Astrocyte of the spinal cord (primary cell): ENCODE measurements at regions not wholly inside any gene's neighbourhood (a gene's known extent, or its start where the extent isn't known, plus 50 kb on each side); places are given as distances from the start of the nearest gene placed in this dataset.

ENCODE experiments used
- DNase-seq: peaks from one replicate; pipeline ENCODE4 v3.0.0; 2011; ENCODE audit warnings: low read depth, low spot score
- H3K4me3 ChIP-seq: 2 replicates; pipeline ENCODE4 v1.5.1; 2011; ENCODE audit warnings: low read depth, mild to moderate bottlenecking, low read length, moderate library complexity
- in situ Hi-C: cut with HindIII; loops from 2 replicates; pipeline ENCODE4 v1.10.0; 2017; ENCODE audit warnings: low sequenced_read_pairs
- TF ChIP-seq, protein P1 (sequence below): IDR thresholded peaks from 2 replicates; pipeline ENCODE4 v1.5.1; 2012; ENCODE audit warnings: low read depth, mild to moderate bottlenecking, low read length, inconsistent platforms

DNA sequence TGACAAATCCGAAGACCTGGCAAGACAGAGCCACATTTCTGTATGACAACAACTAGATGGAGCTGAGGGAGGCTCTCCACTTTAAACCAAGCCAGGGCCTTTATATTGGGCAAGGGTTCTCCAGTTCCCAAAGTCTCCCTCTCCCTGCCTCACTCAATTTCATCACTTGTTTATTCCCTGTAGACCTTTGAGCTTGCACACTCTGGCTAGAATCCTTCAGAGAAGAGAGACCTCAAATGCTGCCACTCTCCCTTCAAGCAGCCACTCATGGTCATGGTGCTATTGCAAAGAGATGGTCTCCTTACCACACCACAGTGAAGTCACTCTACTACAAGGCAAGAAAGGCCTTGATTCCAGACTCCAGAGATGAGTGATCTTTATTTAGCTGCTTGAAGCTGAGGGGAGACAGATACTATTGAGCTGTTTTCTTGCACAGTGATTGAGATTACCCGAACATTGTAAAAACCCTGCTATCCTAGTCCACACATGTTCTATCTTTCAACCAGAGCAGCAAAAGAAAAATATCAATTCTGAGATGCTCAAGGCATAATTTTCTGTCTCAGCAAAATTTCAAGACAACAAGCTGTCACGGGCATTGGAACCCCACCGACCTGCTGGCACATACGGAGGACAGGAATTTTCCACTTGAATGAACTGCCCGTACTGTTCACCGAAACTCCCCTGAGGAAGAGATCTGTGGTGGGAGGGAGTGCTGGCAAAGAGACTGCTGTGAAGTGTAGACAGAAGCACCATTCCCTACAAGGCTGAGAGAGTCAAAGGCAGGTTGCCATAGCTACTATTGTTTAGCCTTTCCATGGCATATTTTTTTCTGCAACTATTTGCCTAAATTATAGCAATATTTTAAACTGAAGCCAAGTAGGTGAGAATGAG is 81.1 kb downstream of the CDO1 start:
- in situ Hi-C loops, result no loop called here
- no peak overlapping the region for H3K4me3 ChIP-seq
- no peak for DNase-seq
- TF ChIP-seq, protein P1, sequence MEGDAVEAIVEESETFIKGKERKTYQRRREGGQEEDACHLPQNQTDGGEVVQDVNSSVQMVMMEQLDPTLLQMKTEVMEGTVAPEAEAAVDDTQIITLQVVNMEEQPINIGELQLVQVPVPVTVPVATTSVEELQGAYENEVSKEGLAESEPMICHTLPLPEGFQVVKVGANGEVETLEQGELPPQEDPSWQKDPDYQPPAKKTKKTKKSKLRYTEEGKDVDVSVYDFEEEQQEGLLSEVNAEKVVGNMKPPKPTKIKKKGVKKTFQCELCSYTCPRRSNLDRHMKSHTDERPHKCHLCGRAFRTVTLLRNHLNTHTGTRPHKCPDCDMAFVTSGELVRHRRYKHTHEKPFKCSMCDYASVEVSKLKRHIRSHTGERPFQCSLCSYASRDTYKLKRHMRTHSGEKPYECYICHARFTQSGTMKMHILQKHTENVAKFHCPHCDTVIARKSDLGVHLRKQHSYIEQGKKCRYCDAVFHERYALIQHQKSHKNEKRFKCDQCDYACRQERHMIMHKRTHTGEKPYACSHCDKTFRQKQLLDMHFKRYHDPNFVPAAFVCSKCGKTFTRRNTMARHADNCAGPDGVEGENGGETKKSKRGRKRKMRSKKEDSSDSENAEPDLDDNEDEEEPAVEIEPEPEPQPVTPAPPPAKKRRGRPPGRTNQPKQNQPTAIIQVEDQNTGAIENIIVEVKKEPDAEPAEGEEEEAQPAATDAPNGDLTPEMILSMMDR, result no peak

DNA sequence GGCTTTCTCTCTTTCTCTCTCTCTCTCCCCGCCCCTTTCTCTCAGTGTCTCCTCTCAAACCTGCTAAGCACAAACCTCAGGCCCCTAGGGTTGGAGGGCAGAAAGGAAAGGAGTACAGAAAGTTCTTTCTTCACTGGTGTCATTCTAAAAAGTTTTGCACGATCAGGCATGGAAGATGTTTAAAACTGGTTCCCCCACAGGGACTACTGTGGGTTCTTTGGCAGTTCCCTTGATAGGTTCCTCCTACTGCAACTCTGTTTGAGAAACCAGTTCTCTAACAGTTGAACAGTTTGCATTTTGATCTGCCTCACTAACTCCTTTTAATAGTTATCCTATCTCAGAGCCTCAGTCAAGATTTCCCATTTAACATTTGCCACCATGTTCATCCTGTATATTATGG is 82.9 kb downstream of the CDO1 start:
- in situ Hi-C loops, result no loop called here
- TF ChIP-seq, protein P1, result no peak
- no peak overlapping the region for H3K4me3 ChIP-seq
- DNase-seq, result no peak

DNA sequence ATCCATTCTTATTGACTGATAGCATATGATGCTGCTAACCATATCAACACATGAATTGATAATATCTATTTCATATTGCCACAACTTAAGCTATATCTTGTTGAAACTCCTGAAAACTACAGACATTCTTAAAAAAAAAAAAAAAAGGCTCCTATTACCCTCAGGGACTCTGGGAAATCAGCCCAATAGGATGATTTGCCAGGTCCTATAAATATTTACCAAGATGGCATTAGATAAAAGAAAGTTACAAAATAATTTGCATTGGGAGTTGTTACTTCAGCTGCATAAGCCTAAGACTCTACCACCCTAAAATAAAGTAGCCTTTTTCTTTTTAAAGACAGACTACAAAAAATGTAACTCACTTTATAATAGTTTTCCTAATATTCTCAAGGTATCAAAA is 84.4 kb downstream of the CDO1 start:
- no peak for DNase-seq
- in situ Hi-C loops, result no loop called here
- TF ChIP-seq, protein P1, result no peak
- H3K4me3 ChIP-seq, result no peak overlapping the region

DNA sequence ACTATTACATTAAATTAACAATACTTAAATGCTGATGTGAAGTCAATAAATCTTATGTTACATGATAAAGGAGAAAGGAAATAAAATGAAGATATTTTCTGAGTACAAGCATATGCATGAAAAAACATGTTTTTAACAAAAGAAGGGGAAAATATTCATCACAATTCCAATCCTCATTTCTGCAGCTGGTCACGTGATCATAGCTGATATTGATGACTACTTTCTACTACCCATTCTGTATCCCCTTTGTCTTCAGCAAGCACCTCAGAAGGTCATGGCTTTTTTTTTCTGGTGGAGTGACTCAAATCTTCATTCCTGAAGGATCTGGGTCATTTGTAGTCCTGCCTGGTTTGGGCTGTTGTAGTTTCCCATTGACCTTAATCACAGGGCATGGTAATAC is 90.9 kb downstream of the CDO1 start:
- in situ Hi-C loops, result no loop called here
- no peak for DNase-seq
- no peak overlapping the region for H3K4me3 ChIP-seq
- TF ChIP-seq, protein P1, result no peak

DNA sequence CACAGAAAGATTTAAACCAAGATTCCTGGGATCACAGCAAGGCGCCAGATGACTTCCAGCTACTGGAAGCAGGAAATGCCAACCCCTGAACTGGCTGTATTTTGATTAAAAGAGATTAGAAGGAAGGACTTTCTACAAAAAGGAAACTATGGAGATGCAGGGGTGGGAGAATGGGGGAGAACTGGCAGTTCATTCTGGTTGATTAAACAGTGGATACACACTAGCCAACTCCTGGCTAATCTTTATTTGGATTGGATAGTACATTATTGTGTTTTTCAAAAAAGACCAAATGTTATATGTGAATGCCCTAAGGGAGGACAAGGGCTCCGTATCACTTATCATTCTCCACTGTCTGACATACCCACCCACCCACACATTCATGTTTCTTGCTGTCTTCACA is 93.2 kb downstream of the CDO1 start:
- TF ChIP-seq, protein P1, result no peak
- no peak overlapping the region for H3K4me3 ChIP-seq
- no peak for DNase-seq
- in situ Hi-C loops, result no loop called here

DNA sequence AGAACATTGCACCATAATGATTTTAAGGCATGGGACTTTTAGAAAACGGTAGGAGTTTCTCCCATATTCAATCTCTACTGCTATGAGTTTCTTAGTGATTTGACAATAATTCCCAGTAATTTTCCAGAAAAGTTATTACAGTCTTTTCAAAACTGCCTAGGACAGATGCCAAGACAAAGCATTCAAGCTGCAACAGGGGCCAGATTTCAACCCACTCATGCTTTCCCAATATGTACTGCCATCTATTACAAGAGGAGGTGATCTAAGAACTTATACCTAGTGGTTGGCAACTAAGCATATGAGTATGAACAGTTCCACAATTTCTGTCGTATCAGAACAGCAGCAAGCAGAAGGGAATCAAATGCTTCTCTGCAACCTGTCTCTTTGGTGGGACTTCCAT is 95.1 kb upstream of the TMED7 start:
- H3K4me3 ChIP-seq, result no peak overlapping the region
- in situ Hi-C loops, result no loop called here
- no peak for DNase-seq
- TF ChIP-seq, protein P1, result no peak

DNA sequence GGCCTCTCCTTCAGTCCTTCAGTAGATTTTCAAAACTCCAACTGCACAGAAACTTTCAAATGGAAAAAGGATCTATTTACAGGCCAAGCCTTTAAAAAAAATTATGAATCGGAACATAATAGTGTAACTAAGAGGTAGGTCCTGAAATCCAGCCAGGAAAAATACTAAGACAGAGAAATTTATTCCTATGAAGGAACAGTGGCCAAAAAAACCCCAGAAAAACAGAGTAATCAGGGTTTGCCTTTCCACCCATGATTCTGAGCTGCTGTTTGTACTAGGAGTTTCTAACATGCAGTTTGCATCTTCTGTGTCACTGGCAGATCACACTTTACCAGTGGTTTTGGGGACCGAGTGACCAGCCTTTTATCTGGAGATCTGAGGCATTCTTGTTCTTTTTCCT is 93.1 kb upstream of the TMED7 start:
- in situ Hi-C loops, result no loop called here
- no peak for DNase-seq
- TF ChIP-seq, protein P1, result no peak
- H3K4me3 ChIP-seq, result no peak overlapping the region
